GM21423 (cell line): ENCODE measurements at regions not wholly inside any gene's neighbourhood (a gene's known extent, or its start where the extent isn't known, plus 50 kb on each side); places are given as distances from the start of the nearest gene placed in this dataset.

ENCODE experiments used
- ATAC-seq: cut with Tn5 transposase; IDR thresholded peaks from one replicate; pipeline ENCODE4 v1.9.1; 2021; ENCODE audit warnings: mild to moderate bottlenecking, moderate library complexity; ENCODE audit not compliant: unreplicated experiment

GRCh38 chr1:96234299-96234698, 487.3 kb upstream of the PTBP2 start:
- no peak for ATAC-seq

- no peak for ATAC-seq
Measured at GRCh38 chr1:96236156-96236739, 485.3 kb upstream of the PTBP2 start.

- ATAC-seq = no peak
Measured at GRCh38 chr1:96238426-96238825, 483.2 kb upstream of the PTBP2 start.

- ATAC-seq = no peak
Measured at GRCh38 chr1:96240438-96240837, 481.1 kb upstream of the PTBP2 start.

GRCh38 chr1:96253246-96254035, 468.1 kb upstream of the PTBP2 start:
- no peak for ATAC-seq

GRCh38 chr1:96256130-96256790, 465.3 kb upstream of the PTBP2 start:
- no peak for ATAC-seq

GRCh38 chr1:96259399-96259798, 462.2 kb upstream of the PTBP2 start:
- ATAC-seq = no peak

- no peak for ATAC-seq
Measured at GRCh38 chr1:96281491-96281890, 440.1 kb upstream of the PTBP2 start.

- no peak for ATAC-seq
Measured at GRCh38 chr1:96290033-96290432, 431.6 kb upstream of the PTBP2 start.

GRCh38 chr1:96290801-96291200, 430.8 kb upstream of the PTBP2 start:
- ATAC-seq = no peak

GRCh38 chr1:96291468-96291867, 430.1 kb upstream of the PTBP2 start:
- no peak for ATAC-seq

- no peak for ATAC-seq
Measured at GRCh38 chr1:96292141-96292540, 429.4 kb upstream of the PTBP2 start.

- ATAC-seq = no peak
Measured at GRCh38 chr1:96296991-96297390, 424.6 kb upstream of the PTBP2 start.

- ATAC-seq = no peak
Measured at GRCh38 chr1:96306809-96307560, 414.6 kb upstream of the PTBP2 start.

GRCh38 chr1:96308314-96308713, 413.3 kb upstream of the PTBP2 start:
- ATAC-seq = no peak

GRCh38 chr1:96309783-96310182, 411.8 kb upstream of the PTBP2 start:
- ATAC-seq = no peak

GRCh38 chr1:96313216-96313615, 408.4 kb upstream of the PTBP2 start:
- no peak for ATAC-seq

GRCh38 chr1:96329121-96329520, 392.5 kb upstream of the PTBP2 start:
- no peak for ATAC-seq

- ATAC-seq = no peak
Measured at GRCh38 chr1:96331596-96331995, 390.0 kb upstream of the PTBP2 start.

GRCh38 chr1:96333522-96334235, 387.9 kb upstream of the PTBP2 start:
- no peak for ATAC-seq

GRCh38 chr1:96334236-96334557, 387.4 kb upstream of the PTBP2 start:
- ATAC-seq = no peak
